C4-2B (cell line): ENCODE measurements at regions not wholly inside any gene's neighbourhood (a gene's known extent, or its start where the extent isn't known, plus 50 kb on each side); places are given as distances from the start of the nearest gene placed in this dataset.

Experiments
- ZFX ChIP-seq: fragments of 450-650 bp; IDR thresholded peaks from 2 replicates; pipeline ENCODE4 v1.6.1; 2017
- TF ChIP-seq, protein P1 (sequence below): fragments of 450-650 bp; conservative IDR thresholded peaks from 2 replicates; pipeline ENCODE4 v1.5.1; 2017; ENCODE audit warnings: mild to moderate bottlenecking

GRCh38 chr7:13014011-13014410 lies 326.6 kb downstream of the ARL4A start:
- TF ChIP-seq, protein P1, sequence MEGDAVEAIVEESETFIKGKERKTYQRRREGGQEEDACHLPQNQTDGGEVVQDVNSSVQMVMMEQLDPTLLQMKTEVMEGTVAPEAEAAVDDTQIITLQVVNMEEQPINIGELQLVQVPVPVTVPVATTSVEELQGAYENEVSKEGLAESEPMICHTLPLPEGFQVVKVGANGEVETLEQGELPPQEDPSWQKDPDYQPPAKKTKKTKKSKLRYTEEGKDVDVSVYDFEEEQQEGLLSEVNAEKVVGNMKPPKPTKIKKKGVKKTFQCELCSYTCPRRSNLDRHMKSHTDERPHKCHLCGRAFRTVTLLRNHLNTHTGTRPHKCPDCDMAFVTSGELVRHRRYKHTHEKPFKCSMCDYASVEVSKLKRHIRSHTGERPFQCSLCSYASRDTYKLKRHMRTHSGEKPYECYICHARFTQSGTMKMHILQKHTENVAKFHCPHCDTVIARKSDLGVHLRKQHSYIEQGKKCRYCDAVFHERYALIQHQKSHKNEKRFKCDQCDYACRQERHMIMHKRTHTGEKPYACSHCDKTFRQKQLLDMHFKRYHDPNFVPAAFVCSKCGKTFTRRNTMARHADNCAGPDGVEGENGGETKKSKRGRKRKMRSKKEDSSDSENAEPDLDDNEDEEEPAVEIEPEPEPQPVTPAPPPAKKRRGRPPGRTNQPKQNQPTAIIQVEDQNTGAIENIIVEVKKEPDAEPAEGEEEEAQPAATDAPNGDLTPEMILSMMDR, result no peak
- TF ChIP-seq ZFX, result no peak
